NCI-H2107 treated with DMSO at 0.1 percent for 48 hours (cell line): ENCODE measurements at regions not wholly inside any gene's neighbourhood (a gene's known extent, or its start where the extent isn't known, plus 50 kb on each side); places are given as distances from the start of the nearest gene placed in this dataset.
"Not testable (repeated sequence)": the region's sequence is repeated elsewhere in the genome, so short reads cannot be mapped to it uniquely, and the experiment has no call there.

ENCODE experiments used
- DNase-seq: peaks from one replicate; lab custom pipeline; 2025; ENCODE audit not compliant: unreplicated experiment; lab: John Stamatoyannopoulos, UW

DNA sequence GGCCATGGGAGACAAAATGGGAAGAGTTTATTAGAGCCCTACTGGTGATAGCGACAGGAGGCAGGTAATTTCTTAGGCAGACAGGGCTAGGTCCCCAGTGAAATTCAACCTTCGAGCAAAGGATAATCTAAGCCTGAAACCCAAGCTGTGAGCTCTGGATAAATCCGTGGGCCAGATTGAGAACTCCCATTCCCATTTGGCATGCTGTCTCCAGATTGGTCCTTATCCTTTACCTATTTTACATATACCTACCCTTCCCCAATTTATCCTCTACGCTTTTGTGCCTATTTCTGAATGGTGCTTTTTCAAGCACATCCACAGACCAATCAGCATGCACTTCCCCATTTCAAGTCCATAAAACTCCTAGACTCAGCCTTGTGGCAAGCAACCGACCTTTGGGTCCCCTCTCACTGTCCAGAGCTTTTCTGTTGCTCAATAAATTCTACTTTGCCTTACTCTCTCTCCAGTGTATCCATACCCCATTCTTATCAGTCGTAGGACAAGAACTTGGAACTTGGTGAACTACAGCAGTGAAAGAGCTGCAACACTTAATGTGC is 268.0 kb downstream of the MYCN start:
- DNase-seq = no peak

DNA sequence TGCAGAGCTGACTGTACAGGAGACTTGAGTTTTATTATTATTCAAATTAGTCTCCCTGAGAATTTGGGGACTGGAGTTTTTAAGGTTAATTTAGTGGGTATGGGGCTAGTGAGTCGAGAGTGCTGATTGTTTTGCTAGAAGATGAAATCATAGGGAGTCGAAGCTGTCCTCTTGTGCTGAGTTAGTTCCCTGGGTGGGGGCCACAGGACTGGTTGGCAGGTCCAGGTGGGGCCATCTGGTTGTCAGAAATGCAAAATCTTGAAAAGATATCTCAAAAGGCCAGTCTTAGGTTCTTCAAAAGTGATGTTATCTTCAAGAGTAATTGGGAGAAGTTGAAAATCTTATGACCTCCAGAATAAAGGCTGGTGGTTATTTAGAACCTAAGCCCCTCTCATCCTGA is 267.3 kb downstream of the MYCN start:
- no peak for DNase-seq

DNA sequence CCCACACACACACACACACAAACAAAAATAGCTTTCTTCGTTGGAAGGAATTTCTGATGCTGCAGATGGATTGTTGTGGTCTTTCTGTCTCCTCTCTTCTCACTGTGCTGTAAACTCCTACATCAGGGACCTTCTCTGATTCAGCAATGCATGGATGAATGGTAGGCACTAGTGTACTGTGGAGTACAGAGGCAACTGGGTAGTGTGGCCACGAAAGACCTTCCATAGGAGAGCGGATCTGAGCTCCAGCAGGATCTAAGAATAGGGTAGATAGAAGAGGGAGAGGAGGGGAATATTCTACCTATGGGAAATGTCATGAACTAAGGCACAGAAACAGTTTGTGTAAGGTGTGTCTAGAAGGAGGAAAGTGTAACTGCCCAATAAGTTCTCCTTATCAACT is 266.8 kb downstream of the MYCN start:
- no peak for DNase-seq

DNA sequence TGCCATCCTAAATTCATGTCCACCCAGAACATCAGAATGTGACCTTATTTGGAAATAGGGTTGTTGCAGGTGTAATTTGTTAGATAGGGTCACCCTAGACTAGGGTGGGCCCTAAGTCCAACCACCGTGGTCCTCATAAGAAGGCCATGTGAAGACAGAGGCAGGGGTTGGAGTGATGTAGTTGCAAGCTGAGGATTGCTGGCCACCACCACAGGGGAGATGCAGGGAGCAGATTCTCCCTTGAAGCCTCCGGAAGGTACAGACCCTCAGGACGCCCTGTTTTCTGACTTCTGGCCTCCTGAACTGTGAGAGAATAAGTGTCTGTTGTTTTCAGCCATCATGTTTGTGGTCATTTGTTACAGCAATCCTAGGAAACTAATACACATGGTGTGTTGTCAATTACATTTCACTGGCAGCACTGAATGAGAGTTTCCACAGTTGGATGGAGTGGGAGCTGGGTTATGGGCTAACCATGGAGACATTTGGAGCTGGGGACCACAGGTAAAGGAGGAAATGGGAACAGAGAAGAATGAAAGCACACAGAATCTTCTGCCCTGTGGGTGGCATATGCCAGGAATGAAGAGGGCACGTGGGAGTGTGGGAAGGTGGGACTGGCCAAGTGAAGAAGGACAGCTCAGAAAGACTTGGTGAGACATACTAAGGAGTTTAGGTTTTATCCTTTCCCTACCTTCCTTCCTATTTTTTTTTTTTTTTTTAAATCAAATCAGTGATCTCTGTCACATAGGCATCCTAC is 266.0 kb downstream of the MYCN start:
- no peak for DNase-seq

DNA sequence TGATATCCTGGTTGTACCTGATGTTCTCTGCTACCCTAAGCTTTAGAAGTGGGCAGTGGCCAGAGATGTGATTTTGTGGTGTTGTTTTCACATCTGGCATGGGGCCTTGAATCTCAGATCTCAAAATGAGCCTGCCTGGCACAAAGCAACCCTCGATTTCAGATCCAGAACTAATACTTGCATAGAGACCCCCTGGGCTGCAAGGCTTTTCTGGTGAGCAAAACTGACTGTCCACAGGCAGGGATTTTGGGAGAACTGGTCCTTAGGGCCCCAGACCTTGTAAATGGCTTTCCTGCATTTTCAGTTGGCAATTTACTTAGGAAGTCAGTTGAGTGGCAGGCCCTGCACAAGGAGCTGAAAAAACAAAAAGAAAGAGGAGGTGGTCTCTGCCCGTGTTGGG is 265.3 kb downstream of the MYCN start:
- DNase-seq = no peak

DNA sequence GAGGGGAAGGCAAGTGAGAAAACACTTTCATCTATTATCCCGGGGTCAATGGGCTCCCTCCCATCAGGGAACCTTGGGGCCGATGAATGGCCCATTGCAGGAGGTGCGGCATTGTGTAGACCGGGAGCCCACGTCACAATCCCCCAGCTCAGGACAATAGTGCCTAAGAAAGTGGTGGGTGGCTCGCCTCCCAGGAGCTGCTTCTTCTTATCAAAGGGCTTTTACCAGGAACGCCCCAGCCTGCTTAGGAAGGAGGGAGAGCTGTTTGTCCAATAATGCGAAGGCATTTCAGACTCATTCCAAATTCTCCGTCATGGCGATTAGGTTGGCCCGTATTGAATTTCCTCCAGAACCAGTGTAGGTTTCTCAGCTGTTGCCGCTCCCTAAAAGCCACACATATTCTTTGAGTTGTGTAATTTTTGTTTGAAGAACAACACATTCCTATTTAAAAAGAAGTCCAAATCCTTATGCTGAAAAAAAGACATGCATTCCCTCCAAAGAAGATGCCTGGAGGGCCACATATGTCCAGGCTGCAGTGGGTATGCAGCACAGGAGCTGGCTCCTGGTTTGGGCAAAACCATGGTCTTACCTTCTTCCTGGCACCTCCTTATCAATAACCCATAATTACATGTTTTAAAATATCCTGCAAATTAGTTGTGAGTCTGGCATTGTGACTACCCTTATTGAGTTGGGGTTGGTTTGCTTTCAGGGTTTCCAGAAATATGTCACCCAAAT is 264.7 kb downstream of the MYCN start:
- DNase-seq = no peak

DNA sequence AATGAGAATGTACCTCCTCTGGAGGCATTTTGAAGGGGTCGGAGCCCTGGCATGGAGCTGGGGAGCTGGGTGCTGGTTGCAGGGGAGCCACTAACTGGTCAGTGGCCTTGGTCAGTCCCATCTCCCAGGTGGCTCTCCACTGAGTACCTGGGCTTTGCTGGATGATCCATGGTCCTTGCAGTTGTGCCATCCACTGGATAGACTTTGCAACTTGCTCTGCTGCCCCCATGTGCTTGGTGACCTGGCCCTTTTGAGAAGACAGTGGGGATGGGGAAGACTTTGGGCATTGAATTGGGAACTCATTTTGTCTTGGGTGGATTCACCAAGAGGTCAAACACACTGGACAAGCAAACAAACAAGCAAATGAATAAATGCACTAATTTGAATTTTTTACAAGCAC is 263.9 kb downstream of the MYCN start:
- DNase-seq = no peak

DNA sequence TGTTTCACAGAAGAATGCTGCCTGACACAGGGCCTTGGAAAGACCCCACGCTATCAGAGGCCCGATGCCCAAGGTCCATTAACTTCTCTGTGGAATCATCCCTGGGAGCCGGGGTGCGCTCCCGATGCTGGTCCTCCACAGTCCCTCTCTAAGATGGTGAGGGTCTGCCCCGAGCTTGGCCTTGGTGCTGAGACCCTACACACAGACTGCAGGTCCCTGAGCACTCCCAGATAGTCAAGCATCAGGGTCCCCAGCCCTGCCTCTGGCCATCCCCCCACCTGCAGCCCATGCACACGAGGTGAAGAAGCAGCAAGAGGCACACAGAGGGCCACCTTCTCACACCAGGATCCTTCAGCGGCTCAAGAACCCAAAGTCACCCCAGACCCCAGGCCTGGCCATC is 263.3 kb downstream of the MYCN start:
- no peak for DNase-seq

DNA sequence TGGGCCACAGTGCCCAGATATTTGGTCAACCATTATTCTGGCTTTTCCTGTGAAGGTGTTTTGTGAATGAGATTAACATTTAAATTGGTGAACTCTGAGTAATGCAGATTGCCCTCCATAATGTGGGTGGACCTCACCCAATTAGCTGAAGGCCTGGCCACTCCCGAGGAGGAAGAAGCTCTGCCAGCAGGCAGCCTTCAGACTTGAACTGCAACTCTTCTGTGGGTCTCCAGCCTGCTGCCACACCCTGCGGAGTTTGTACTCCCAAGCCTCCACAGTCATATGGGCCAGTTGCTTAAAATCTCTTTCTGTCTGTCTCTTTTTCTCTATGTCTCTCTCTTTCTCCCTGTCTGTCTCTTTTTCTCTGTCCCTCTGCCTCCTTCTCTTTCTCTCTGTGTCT is 262.7 kb downstream of the MYCN start:
- no peak for DNase-seq

DNA sequence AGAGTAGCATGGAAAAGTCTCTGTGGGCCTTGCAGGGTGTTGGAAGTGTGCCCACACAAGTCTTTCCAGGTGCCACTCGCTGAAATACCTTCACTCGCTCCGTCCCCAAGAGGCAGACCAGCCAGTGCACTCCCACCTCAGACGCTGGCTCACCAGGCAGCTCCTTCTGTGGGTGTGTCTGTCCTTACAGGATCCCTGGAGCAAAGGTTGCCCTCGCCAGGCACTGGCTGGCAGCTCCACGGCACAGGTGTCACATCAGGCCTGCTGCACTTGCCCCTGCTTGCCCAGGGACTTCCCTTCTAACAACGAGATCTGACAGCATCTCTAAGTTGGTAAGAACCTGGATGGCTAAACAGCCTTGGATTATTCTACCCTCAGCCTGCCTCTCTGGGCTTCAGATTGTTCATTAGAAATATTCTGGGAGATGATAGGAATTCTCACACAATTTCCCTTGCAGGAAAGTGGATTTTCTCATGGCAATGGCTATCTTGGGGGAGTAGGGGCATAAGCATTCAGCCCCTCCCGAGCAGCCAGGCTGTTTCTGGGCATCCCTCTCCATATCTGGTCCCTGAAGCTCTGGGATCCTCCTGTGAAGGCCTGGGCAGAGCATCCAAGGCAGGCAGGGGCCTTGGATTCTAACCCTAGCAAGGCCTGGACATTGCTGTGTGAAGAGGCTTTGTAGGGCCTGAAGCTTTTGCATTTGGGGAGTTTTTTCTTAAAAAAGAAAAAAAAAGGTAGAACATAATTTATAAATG is 262.1 kb downstream of the MYCN start:
- no peak for DNase-seq

DNA sequence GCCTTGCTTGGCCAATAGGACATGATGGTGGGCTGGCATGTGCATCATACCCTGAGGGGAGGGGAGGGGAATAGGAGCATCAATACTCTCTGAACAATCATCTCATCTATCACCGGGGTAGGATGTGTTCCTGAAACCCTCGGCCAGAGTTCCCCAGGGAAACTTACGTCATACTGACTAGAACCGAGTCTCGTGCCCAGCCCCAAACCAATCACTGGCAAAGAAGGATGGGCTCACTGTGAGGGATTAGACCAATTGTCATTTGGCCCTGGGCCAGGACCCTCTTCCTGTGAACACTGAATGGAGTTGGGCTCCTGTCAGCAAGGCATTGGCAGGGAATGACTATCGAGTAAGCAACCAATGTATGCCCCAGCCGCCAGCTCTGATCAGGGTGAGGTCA is 261.5 kb downstream of the MYCN start:
- DNase-seq = no peak

DNA sequence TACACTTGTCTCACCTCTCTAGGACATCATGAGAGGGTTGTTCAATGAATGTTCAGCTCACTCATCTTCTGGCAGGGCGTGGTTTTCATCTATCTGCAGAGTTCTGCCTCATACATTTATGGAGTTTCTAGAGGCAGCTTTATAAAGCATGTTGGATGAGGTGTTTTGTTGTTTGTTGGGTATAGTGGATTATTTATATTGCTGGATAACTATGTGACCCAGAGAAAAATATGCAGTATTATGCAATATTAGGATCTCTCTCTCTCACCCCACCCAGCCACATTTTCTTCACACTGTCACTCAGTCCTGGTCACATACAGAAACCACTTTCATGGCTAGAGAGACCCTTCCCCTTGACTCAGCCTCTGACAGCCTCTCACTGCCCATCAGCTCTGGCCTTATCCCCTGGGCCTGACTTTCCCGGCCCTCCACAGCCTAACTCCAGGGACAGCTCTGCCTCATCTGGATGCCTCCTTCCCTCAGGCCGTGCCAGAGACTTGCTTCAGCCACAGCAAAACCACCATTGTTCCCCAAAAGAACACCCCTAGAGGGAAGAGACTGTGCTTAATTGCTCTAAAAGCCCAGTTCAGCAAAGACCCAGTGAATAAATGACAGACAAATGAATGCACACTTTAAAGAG is 260.3 kb downstream of the MYCN start:
- no peak for DNase-seq

DNA sequence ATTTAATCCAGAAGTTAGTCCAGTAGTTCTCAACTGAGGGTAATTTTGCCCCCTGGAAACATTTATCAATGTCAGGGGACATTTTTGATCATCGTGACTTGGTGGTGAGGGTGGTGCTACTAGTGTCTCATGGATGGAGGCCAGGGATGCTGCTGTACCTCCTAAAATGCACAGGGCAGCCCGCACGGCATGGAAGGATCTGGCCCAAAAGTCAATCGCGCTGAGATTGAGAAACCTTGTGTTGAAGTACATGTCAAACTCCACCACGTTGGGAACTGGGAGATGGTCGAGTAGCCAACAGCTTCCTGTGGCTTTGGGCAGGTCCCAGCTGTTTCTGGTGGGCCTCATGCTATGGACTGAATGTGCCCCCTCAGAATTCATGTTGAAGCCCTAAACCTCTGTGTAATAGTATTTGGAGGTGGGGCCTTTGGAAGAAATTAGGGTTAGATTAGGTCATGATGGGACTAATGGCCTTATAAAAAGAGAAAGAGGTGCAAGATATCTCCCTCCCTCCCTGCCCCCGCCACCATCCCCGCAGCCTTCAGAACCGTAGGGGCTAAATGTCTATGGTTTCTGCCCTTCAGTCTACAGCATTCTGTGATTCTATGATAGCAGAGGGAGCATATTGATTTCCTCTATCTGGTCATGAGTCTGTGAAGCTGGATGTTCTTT is 259.7 kb downstream of the MYCN start:
- no peak for DNase-seq

DNA sequence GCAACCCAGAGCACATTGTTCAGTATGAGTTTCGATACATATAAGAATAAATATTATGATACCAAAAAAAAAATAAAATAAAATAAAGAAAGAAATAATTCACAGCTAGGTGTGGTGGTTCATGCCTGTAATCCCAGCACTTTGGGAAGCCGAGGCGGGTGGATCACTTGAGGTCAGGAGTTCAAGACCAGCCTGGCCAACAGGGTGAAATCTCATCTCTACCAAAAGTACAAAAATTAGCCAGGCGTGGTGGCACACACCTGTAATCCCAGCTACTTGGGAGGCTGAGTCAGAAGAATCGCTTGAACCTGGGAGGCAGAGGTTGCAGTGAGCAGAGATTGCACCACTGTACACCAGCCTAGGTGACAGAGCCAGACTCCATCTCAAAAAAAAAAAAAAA is 258.9 kb downstream of the MYCN start:
- not testable (repeated sequence) for DNase-seq

DNA sequence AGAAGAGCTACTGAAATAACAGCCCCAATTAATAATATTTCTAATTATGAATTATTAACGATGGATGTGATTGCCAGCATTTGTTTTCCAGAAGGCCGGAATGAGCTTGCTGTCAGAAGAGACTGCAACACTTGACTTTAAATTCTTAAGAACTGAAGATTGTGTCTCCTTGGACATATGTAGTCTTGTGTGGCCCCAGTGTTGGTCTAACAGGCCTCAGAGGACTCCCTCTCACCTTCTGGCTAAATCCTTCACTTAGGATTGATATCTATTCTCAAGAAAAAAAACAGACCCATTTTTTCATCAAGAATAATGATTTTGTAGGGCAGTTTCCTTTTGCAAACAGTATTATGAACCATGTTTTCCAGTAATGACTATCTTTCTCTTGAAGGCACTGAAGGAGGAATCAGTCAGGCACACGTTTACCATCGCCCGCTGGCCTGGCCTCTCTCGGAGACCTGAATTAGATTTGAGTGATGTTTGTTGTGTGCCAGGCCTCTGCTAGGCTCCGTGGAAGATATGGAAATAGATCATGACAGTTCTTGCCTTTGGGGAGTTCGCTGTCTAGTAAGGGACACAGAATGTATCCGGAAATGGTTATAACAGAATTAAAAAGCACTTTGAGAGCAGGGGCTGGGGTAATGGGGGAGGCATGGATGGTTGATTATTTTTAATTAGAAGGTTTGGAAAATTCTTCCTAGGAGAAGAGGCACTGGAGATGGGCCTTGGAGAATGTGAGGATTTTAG is 258.0 kb downstream of the MYCN start:
- DNase-seq = no peak

DNA sequence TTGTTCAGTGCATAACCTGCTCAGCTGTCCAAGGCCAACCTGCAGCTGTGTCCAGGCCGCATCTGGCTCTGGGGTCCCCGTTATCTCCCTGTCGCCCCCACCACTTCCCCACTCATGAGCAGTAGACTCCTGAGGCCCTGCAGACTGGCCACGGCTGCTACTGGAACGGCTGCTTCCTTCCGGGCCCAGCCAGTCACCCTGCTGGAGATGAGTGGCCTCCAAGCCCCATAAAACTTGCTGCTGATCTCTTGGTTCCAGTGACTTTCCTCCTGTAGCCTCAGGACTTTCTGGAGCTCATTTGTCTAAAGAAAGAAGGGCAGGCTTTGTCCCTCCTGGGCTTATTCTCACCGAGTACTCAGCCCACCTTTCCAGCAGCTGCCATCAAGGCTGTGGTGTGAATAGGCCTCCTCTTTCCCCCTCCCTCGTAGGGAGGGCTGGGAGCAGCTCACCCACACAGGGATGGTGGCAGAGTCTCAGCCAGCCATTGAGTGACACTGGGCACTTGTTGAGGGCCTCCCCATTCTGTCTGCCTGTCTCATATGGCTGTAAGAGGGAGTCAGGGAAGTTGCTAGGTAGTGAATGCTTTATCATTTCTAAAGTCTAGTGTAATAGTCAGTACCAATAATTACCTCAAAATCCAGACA is 257.3 kb downstream of the MYCN start:
- no peak for DNase-seq

DNA sequence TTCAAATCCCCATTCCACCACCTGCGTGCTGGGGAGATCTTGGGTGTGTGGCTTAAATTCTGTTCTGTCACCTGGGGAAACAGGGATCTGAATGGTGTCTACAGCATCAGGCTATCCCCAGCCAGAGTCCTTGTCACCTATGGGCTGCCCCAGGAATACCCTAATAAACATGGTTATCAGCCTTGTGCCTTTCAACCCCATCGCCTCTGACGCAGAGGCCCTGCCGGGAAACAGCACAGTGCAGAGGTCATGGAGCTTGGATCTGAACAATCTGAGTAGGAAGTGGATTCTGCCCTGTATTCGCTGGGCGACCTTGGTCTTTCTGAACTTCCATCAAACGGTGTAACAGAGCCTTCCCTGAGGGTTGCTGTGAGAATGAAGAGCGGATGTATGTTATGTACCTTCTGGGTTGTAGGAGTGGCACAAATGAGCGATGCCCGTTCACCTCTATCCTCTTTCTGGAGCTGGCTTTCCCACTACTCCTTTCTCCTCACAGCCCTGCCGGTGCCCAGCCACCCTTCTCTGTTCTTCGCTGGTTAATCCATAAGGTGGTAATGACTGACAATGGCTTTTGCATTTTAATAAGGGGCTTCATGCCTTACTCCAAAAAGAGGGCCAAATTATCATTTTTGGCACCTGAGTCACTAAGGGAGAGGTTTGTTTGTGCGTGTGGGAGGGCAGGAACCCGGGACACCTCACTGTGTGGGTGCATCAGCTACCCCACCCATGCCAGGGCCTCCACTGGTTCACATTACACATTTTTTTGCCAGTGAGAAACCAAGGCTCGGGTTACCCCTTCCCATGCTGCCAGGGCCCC is 256.5 kb downstream of the MYCN start:
- no peak for DNase-seq

DNA sequence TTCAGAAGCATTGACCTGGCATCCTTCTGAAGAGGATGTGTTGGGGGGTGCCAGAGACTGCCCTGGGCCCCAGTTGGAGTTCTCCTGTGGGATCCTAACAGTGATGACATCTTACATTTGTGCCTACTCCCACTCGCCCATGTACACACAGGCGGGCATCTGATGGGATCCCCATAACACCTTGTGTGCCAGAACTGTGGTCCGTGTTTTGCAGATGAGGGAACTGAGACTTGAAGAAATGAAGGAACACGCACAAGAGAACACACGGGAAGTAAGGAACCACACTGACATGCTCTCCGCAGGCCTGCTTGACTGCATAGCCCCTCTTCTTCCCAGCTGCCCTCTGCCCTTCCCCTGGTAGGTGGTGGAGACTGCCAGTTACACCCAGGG is 255.3 kb downstream of the MYCN start:
- no peak for DNase-seq
